ACC112 (cell line): ENCODE measurements at regions not wholly inside any gene's neighbourhood (a gene's known extent, or its start where the extent isn't known, plus 50 kb on each side); places are given as distances from the start of the nearest gene placed in this dataset.

Source experiments
- H2AFZ ChIP-seq: fragments of 200-600 bp; sonication (generic); one replicate; pipeline ENCODE4 v1.6.0; 2017; ENCODE audit warnings: antibody characterized with exemption, low read length; ENCODE audit not compliant: unreplicated experiment
- H3K27ac ChIP-seq: fragments of 200-600 bp; sonication (generic); 2 replicates; pipeline ENCODE4 v1.5.1; 2014; ENCODE audit warnings: low read depth, mild to moderate bottlenecking, antibody characterized with exemption, low read length, moderate library complexity
- H3K27me3 ChIP-seq: fragments of 200-600 bp; sonication (generic); 2 replicates; pipeline ENCODE4 v1.6.1; 2014; ENCODE audit warnings: mild to moderate bottlenecking, antibody characterized with exemption, low read length, moderate library complexity, mixed read lengths; ENCODE audit not compliant: insufficient read depth
- H3K36me3 ChIP-seq: fragments of 200-600 bp; sonication (generic); 2 replicates; pipeline ENCODE4 v1.6.1; 2016; ENCODE audit warnings: mild to moderate bottlenecking, antibody characterized with exemption, low read length, moderate library complexity, mixed read lengths; ENCODE audit not compliant: insufficient read depth
- H3K4me1 ChIP-seq: fragments of 200-600 bp; sonication (generic); one replicate; pipeline ENCODE4 v1.6.1; 2016; ENCODE audit warnings: low read length, mixed read lengths; ENCODE audit not compliant: insufficient read depth, unreplicated experiment, control insufficient read depth
- H3K4me3 ChIP-seq: fragments of 200-600 bp; sonication (generic); 2 replicates; pipeline ENCODE4 v1.5.1; 2014; ENCODE audit warnings: mild to moderate bottlenecking, low read depth, low read length
- H3K79me2 ChIP-seq: fragments of 200-600 bp; sonication (generic); one replicate; pipeline ENCODE4 v1.6.0; 2016; ENCODE audit warnings: low read length; ENCODE audit not compliant: control insufficient read depth, unreplicated experiment, insufficient read depth

DNA sequence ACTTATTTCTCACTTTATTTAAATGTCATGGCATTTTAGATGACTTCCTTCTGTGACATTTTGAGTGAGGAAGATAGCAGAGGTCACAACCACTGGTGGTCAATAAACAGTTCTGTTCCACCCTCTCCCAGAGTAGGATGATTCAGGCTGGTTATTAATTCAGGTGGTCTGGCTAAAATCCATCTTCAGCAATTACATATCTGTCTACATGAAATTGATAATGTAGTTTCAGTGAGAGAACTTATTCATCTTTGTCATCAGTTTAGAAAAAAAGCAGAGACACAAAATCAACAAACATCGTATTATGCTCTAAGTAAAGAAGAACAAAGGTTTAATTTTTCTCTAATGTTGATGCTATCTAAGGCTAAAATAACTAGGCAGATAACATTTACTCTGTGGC, 525.5 kb downstream of the TENT5A start:
- H2AFZ ChIP-seq: no peak overlapping the region
- no peaks in the 10 kb centered on the region for H3K27me3 ChIP-seq
- H3K36me3 ChIP-seq: no peaks in the 10 kb centered on the region
- no peak overlapping the region for H3K4me3 ChIP-seq
- H3K79me2 ChIP-seq: no peaks in the 10 kb centered on the region
- peaks cover 8% of the 10 kb centered on the region for H3K4me1 ChIP-seq
- no peak overlapping the region for H3K27ac ChIP-seq

DNA sequence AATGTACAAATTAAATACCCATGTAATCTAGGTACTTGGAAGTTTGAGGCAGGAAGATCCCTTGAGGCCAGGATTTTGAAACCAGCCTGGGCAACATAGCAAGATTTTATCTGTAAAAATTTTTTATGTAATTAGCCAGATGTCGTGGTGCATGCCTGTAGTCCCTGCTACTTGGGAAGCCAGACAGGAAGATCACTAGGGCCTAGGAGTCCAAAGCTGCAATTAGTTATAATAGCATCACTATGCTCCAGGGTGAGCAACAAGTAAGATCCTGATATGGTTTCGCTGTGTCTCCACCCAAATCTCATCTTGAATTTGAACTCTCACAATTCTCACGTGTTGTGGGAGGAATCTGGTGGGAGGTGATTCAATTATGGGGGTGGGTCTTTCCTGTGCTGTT, 535.8 kb downstream of the TENT5A start:
- Histone ChIP-seq H3K4me1 (no peaks in the 10 kb centered on the region), H3K79me2 (no peaks in the 10 kb centered on the region), H3K27ac (no peak overlapping the region), H3K27me3 (no peaks in the 10 kb centered on the region), H3K36me3 (no peaks in the 10 kb centered on the region), H2AFZ (no peak overlapping the region), H3K4me3 (no peak overlapping the region)

DNA sequence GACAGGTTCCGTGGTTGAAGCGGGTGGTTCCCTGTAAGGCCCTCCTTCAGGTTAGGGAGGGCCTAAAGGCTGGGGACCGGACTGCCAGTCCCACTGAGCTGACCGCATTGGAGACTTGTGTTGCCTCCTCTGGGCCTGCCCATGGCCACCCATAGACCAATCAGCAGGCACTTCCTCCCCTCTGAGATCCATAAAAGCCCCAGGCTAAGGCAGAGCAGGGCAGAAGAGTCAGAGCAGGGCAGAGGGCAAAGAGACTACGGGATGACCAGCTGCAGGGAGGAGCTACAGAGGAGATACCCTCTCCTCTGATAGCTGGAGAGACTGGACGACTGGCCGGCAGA, 537.4 kb downstream of the TENT5A start:
- Histone ChIP-seq H3K4me3 (no peak overlapping the region), H3K36me3 (no peaks in the 10 kb centered on the region), H3K4me1 (no peaks in the 10 kb centered on the region), H3K27ac (no peak overlapping the region), H2AFZ (no peak overlapping the region), H3K79me2 (no peaks in the 10 kb centered on the region), H3K27me3 (no peaks in the 10 kb centered on the region)

DNA sequence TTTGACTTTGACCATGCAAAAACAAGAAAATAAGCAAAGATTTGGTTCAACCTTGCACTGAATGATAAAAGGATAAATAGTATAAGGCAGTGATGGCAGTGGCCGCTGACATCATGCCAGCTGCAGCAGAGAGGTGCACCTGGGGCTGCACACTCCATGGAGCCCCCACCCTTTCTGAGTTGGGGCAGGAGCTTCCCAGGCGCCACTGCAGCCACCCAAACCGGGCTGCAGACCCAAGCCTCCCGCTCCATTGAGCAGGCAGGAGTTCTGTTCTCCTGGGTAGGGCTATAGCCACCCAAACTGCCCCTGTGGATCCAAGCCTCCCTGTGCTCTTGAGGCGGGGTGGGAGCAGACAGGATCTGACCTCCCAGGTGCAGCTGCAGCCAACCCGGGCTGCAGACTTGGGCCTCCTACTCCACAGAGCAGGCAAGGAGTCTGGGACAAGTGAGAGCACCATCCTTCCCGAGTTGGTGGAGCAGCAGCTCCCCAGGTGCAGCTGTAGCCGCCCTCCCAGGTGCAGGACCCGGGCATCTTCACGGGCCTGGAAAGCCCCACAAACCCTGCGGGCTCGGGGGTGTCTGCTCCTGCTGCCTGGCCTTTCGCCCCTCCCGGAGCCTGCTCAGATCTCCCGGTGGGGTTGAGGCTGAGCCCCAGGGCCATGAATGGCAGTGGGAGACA, 537.9 kb downstream of the TENT5A start:
- Histone ChIP-seq H2AFZ (no peak overlapping the region), H3K36me3 (no peaks in the 10 kb centered on the region), H3K79me2 (no peaks in the 10 kb centered on the region), H3K4me3 (no peak overlapping the region), H3K27me3 (no peaks in the 10 kb centered on the region), H3K27ac (no peak overlapping the region), H3K4me1 (no peaks in the 10 kb centered on the region)

DNA sequence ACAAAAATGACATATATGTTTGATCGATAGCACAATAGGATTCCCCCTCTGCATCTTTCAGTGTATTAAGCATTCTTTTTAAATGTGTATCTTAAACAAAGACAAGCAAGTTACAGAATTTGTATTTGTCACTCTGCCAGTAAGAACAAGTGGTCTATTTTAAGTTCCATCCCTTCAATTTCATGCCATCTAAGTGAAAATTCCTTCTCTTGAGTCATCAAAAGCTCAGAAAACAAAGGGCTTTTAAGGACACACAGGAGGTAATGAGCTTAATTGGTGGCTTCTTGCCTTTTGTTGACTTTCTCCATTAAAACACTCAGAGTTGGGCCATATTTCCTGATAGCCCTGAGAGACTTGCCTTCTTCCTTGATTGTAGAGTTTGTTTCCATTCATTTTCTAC, 547.8 kb downstream of the TENT5A start:
- H3K4me1 ChIP-seq: peaks cover 9% of the 10 kb centered on the region
- no peaks in the 10 kb centered on the region for H3K36me3 ChIP-seq
- peak overlapping the region; percentile 27; the same call in 1 of the 2 replicates for H3K27ac ChIP-seq
- H3K4me3 ChIP-seq: no peak overlapping the region; the same call in 1 of the 2 replicates
- H2AFZ ChIP-seq: peak overlapping the region; percentile 15
- H3K79me2 ChIP-seq: no peaks in the 10 kb centered on the region
- no peaks in the 10 kb centered on the region for H3K27me3 ChIP-seq

DNA sequence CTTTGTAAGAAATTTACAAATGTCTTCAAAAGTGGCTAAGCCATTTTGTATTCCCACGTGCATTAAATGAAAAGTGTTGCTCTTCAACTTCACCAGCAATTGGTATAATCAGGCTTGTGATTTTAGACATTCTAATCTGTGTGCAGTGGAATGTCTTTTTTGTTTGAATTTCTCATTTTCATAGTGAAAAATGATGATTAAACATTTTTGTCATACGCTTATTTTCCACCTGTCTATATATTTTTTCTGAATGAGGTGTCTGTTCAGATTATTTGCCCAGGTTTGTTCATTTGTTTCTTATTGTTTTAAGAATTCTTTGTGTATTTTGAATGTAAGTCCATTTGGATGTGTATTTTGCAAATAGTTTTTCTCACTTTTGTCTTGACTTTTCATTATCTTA, 558.1 kb downstream of the TENT5A start:
- H3K36me3 ChIP-seq: no peaks in the 10 kb centered on the region
- H3K27me3 ChIP-seq: no peaks in the 10 kb centered on the region
- no peak overlapping the region for H2AFZ ChIP-seq
- no peaks in the 10 kb centered on the region for H3K79me2 ChIP-seq
- no peaks in the 10 kb centered on the region for H3K4me1 ChIP-seq
- H3K27ac ChIP-seq: no peak overlapping the region
- H3K4me3 ChIP-seq: no peak overlapping the region

DNA sequence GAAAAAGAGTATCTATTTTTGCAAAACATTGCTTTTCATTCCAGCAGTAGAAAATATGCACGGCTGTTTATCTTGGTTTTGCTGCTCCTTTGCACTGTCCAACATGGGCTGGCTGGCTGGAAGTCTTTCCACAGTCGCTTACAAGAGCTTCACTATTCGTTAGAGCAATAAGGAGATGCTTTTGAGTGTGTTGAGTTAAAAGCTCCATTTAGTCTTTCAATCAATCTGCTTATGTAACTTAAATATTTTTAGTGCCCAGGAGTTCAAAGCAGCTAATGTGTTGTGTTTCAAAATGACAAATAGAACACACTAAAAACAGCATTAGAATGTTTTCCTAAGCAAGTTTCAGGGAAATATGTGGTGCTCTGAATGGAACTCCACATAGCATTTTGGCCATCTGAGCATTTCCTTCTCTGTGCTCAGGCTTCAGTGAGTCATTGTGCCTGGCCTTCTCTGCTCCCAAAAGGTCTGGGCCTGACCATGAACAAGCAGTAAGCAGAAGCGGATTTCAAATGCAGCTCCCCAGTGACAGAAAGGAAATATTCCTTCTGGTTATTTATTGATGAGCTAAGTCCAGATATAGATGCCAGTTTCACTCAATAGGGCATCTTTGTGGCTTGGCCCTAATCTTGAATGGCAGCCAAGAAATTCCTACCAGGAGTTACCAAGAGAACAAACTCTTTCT, 580.3 kb downstream of the TENT5A start:
- Histone ChIP-seq H3K79me2 (no peaks in the 10 kb centered on the region), H3K4me3 (no peak overlapping the region), H3K27ac (peak overlapping the region; percentile 68), H3K4me1 (peaks cover 12% of the 10 kb centered on the region), H2AFZ (peak overlapping the region; percentile 79), H3K27me3 (no peaks in the 10 kb centered on the region), H3K36me3 (no peaks in the 10 kb centered on the region)

DNA sequence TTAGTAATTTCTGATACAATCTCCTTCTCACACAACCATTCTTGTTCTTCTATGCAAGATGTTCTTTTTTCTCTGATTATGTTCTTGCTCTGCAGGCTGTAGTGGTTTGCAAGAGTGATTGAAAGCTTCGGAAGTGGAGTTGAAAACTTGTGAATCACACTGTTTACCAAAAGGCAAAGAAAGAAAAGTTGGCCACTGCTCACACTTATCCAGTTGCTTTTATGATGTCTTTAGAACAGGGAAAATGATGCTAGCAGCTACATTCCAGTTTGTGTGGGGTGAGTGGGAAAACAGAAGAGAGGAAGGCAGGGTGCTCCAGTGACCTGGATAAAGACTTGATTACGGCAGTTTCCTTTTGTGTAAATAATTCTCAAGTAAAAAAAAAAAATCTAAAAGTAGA, 583.3 kb downstream of the TENT5A start:
- Histone ChIP-seq H3K4me1 (peaks cover 12% of the 10 kb centered on the region), H3K4me3 (no peak overlapping the region), H3K27me3 (no peaks in the 10 kb centered on the region), H2AFZ (no peak overlapping the region), H3K79me2 (no peaks in the 10 kb centered on the region), H3K27ac (no peak overlapping the region), H3K36me3 (no peaks in the 10 kb centered on the region)

DNA sequence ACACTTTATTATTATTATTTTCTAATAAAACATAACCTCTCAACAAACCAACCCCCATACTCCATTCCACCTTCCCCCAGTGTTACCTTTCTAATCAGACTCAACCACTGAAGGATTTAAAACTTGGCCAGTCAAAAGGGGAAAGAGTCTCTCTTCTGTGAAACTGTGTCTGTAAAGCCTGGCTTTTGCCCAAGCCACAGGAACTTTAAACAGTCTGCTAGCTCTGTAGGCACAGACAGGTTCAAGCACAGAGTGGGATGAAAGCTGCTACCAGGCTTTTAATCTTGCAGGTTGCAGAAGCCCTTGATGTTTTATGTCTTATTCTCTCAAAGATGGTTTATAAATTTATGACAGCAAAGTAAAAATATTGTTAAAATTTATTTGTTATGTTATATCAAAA, 585.7 kb downstream of the TENT5A start:
- no peak overlapping the region for H3K27ac ChIP-seq
- H3K4me3 ChIP-seq: no peak overlapping the region
- peaks cover 3% of the 10 kb centered on the region for H3K4me1 ChIP-seq
- no peaks in the 10 kb centered on the region for H3K79me2 ChIP-seq
- H3K27me3 ChIP-seq: no peaks in the 10 kb centered on the region
- H3K36me3 ChIP-seq: no peaks in the 10 kb centered on the region
- no peak overlapping the region for H2AFZ ChIP-seq

DNA sequence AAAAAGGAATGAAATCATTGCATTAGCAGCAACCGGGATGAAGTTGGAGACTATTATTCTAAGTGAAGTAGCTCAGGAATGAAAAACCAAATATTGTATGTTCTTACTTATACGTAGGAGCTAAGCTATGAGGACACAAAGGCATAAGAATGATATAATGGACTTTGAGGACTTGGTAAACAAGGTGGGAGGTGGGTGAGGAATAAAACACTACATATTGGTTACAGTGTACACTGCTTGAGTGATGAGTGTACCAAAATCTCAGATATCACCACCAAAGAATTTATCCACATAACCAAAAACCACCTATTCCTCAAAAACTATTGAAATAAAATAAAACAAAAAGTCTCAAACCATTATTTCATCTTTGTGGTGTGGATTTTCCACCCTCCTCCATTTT, 593.5 kb downstream of the TENT5A start:
- Histone ChIP-seq H3K4me1 (no peaks in the 10 kb centered on the region), H2AFZ (no peak overlapping the region), H3K27ac (no peak overlapping the region), H3K36me3 (no peaks in the 10 kb centered on the region), H3K79me2 (no peaks in the 10 kb centered on the region), H3K27me3 (no peaks in the 10 kb centered on the region), H3K4me3 (no peak overlapping the region)

DNA sequence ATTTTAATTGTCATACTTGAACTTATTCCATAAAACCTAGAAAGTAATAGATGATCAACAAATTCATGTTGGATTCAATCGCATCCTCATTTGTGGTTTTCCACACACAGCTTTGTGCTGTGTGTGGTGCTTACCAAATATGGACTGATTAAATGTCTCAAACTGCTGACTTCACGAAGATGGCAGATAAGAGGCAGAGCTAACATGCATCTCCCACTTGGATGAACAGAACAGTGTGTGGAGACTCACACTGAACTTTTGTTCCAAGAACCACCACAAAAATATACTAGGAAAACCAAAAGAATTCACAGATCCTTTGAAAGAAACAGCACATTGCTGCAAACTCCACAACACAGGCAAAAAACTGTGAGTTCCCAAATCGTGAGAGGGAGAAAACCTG, 603.7 kb downstream of the TENT5A start:
- H3K79me2 ChIP-seq: no peaks in the 10 kb centered on the region
- H3K4me1 ChIP-seq: no peaks in the 10 kb centered on the region
- no peak overlapping the region for H3K4me3 ChIP-seq
- no peak overlapping the region for H3K27ac ChIP-seq
- no peak overlapping the region for H2AFZ ChIP-seq
- H3K27me3 ChIP-seq: no peaks in the 10 kb centered on the region
- H3K36me3 ChIP-seq: no peaks in the 10 kb centered on the region
